ENCODE measurements at regions not wholly inside any gene's neighbourhood (a gene's known extent, or its start where the extent isn't known, plus 50 kb on each side); places are given as distances from the start of the nearest gene placed in this dataset.
"Not testable (repeated sequence)": the region's sequence is repeated elsewhere in the genome, so short reads cannot be mapped to it uniquely, and the experiment has no call there.

GRCh38 chr6:86872810-86873209 lies 64.5 kb upstream of the HTR1E start:
- H3K9me2 ChIP-seq (ENCODE audit: insufficient read depth, low read length); H3K4me1 ChIP-seq (ENCODE audit: insufficient read depth, low read length, poor library complexity, severe bottlenecking); BruUV-seq (replicated peaks); DNase-seq (ENCODE audit: low spot score); H4K20me1 ChIP-seq (ENCODE audit: insufficient read depth, low read length); H3K79me2 ChIP-seq (ENCODE audit: insufficient read depth, low read depth, low read length); H3K36me3 ChIP-seq (ENCODE audit: insufficient read depth, low read length); POLR2A ChIA-PET; H3K4me3 ChIP-seq (ENCODE audit: low read depth, low read length, poor library complexity, severe bottlenecking); H2AFZ ChIP-seq (ENCODE audit: low read length); H3K9me3 ChIP-seq (ENCODE audit: low read length); CTCF ChIA-PET (ENCODE audit: unreplicated experiment); intact Hi-C loops (cut with micrococcal nuclease; ENCODE audit: unreplicated experiment); H3K27ac ChIP-seq (ENCODE audit: low read depth, low read length, poor library complexity, severe bottlenecking); H3K4me2 ChIP-seq (ENCODE audit: low read length): not testable (repeated sequence)

DNA sequence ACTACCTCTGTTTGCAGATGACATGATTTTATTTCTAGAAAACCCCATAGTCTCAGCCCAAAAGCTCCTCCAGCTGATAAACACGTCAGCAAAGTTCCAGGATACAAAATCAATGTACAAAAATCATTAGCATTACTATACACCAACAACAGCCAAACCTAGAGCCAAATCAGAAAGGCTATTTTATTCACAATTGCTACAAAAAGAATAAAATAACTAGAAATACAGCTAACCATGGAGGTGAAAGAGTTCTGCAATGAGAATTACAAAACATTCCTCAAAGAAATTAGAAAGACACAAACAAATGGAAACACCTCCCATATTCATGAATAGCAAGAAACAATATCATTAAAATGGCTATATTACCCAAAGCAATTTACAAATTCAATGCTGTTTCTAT lies 65.6 kb upstream of the HTR1E start:
- no peaks in the 10 kb centered on the region for H3K79me2 ChIP-seq (ENCODE audit: insufficient read depth, low read depth, low read length)
- no peak overlapping the region for H2AFZ ChIP-seq (ENCODE audit: low read length)
- H3K9me3 ChIP-seq (ENCODE audit: low read length), result no peaks in the 10 kb centered on the region
- ChIA-PET CTCF (ENCODE audit: unreplicated experiment) (no interaction called here), POLR2A (interaction anchor here (0.9 kb wide), 1 partner anchor 17 kb away, joined by 3 read pairs; no protein-coding TSS in a partner anchor)
- TF ChIP-seq CTCF (conservative IDR thresholded peaks at IDR 0.05; ENCODE audit: low read length) (no peak), EZH2phosphoT487 (IDR thresholded peaks at IDR 0.05; ENCODE audit: borderline replicate concordance, low read depth, low read length) (no peak)
- H3K4me2 ChIP-seq (ENCODE audit: low read length), result no peak overlapping the region
- H3K4me3 ChIP-seq (ENCODE audit: low read depth, low read length, poor library complexity, severe bottlenecking), result no peak overlapping the region
- intact Hi-C loops (cut with micrococcal nuclease; ENCODE audit: unreplicated experiment), result no loop called here
- DNase-seq (ENCODE audit: low spot score), result no peak
- no TSS peak for BruUV-seq (replicated peaks)
- no peaks in the 10 kb centered on the region for H3K4me1 ChIP-seq (ENCODE audit: insufficient read depth, low read length, poor library complexity, severe bottlenecking)
- no peaks in the 10 kb centered on the region for H4K20me1 ChIP-seq (ENCODE audit: insufficient read depth, low read length)
- no peaks in the 10 kb centered on the region for H3K9me2 ChIP-seq (ENCODE audit: insufficient read depth, low read length)
- no peaks in the 10 kb centered on the region for H3K36me3 ChIP-seq (ENCODE audit: insufficient read depth, low read length)
- no peak overlapping the region for H3K27ac ChIP-seq (ENCODE audit: low read depth, low read length, poor library complexity, severe bottlenecking)

DNA sequence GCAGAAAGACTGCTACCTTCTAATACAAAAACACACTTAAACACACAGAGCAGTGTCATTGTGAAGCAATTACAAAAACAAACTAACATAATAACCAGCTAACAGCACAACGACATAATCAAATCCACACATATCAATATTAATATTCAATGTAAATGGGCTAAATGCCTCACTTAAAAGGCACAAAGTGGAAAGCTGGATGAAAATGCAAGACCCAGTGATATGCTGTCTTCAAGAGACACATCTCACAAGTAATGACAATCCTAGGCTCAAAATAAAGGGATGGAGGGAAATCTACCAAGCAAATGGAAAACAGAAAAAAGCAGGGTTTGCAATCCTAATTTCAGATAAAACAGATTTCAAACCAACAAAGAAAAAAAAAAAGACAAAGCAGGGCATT lies 67.8 kb upstream of the HTR1E start:
- H3K36me3 ChIP-seq (ENCODE audit: insufficient read depth, low read length), result no peaks in the 10 kb centered on the region
- TF ChIP-seq CTCF (conservative IDR thresholded peaks at IDR 0.05; ENCODE audit: low read length) (no peak), EZH2phosphoT487 (IDR thresholded peaks at IDR 0.05; ENCODE audit: borderline replicate concordance, low read depth, low read length) (no peak)
- DNase-seq (ENCODE audit: low spot score), result no peak
- H2AFZ ChIP-seq (ENCODE audit: low read length), result no peak overlapping the region
- ChIA-PET CTCF (ENCODE audit: unreplicated experiment) (no interaction called here), POLR2A (interaction anchor here (0.9 kb wide), 1 partner anchor 495 kb away, joined by 4 read pairs; no protein-coding TSS in a partner anchor)
- no peak overlapping the region for H3K27ac ChIP-seq (ENCODE audit: low read depth, low read length, poor library complexity, severe bottlenecking)
- H3K9me3 ChIP-seq (ENCODE audit: low read length), result no peaks in the 10 kb centered on the region
- intact Hi-C loops (cut with micrococcal nuclease; ENCODE audit: unreplicated experiment), result no loop called here
- BruUV-seq (replicated peaks), result no TSS peak
- no peaks in the 10 kb centered on the region for H3K9me2 ChIP-seq (ENCODE audit: insufficient read depth, low read length)
- H4K20me1 ChIP-seq (ENCODE audit: insufficient read depth, low read length), result no peaks in the 10 kb centered on the region
- no peak overlapping the region for H3K4me2 ChIP-seq (ENCODE audit: low read length)
- H3K4me1 ChIP-seq (ENCODE audit: insufficient read depth, low read length, poor library complexity, severe bottlenecking), result no peaks in the 10 kb centered on the region
- no peak overlapping the region for H3K4me3 ChIP-seq (ENCODE audit: low read depth, low read length, poor library complexity, severe bottlenecking)
- no peaks in the 10 kb centered on the region for H3K79me2 ChIP-seq (ENCODE audit: insufficient read depth, low read depth, low read length)

Measured in OCI-LY7 (cell line).